DOHH2 (cell line): ENCODE measurements at regions not wholly inside any gene's neighbourhood (a gene's known extent, or its start where the extent isn't known, plus 50 kb on each side); places are given as distances from the start of the nearest gene placed in this dataset.

Experiments used
- H3F3A ChIP-seq: fragments of 200-600 bp; sonication (generic), shearing (Covaris generic); 2 replicates; pipeline ENCODE4 v1.6.0; 2016; ENCODE audit warnings: antibody characterized with exemption, mild to moderate bottlenecking; ENCODE audit not compliant: control insufficient read depth, insufficient read depth
- H3K27ac ChIP-seq: fragments of 200-600 bp; sonication (generic); 2 replicates; pipeline ENCODE4 v1.5.1; 2014; ENCODE audit warnings: low read depth, mild to moderate bottlenecking, low read length, moderate library complexity
- H3K27me3 ChIP-seq: fragments of 200-600 bp; sonication (generic); 2 replicates; pipeline ENCODE4 v1.6.1; 2014; ENCODE audit warnings: mild to moderate bottlenecking, low read length, mixed read lengths; ENCODE audit not compliant: control insufficient read depth
- H3K36me3 ChIP-seq: fragments of 200-600 bp; sonication (generic); 2 replicates; pipeline ENCODE4 v1.6.1; 2014; ENCODE audit warnings: mild to moderate bottlenecking, low read length, moderate library complexity, mixed read lengths; ENCODE audit not compliant: control insufficient read depth
- H3K4me1 ChIP-seq: fragments of 200-600 bp; sonication (generic); 2 replicates; pipeline ENCODE4 v1.6.1; 2014; ENCODE audit warnings: mild to moderate bottlenecking, low read length, mixed read lengths; ENCODE audit not compliant: control insufficient read depth
- H3K4me2 ChIP-seq: fragments of 200-600 bp; sonication (generic); 2 replicates; pipeline ENCODE4 v1.6.0; 2014; ENCODE audit warnings: mild to moderate bottlenecking, low read length, moderate library complexity
- H3K4me3 ChIP-seq: fragments of 200-600 bp; sonication (generic); 2 replicates; pipeline ENCODE4 v1.5.1; 2014; ENCODE audit warnings: mild to moderate bottlenecking, low read length, mixed read lengths
- H3K79me2 ChIP-seq: fragments of 200-600 bp; sonication (generic); 2 replicates; pipeline ENCODE4 v1.6.1; 2014; ENCODE audit warnings: mild to moderate bottlenecking, low read length, mixed read lengths; ENCODE audit not compliant: control insufficient read depth
- H3K9me2 ChIP-seq: fragments of 200-600 bp; sonication (generic); replicated peaks from 2 replicates; pipeline ENCODE4 v1.6.1; 2014; ENCODE audit warnings: mild to moderate bottlenecking, low read length, mixed read lengths; ENCODE audit not compliant: control insufficient read depth
- H3K9me3 ChIP-seq: fragments of 200-600 bp; sonication (generic); 2 replicates; pipeline ENCODE4 v1.6.1; 2014; ENCODE audit warnings: antibody characterized with exemption, low read length, mixed read lengths; ENCODE audit not compliant: control insufficient read depth, insufficient read depth
- H4K20me1 ChIP-seq: fragments of 200-600 bp; sonication (generic); 2 replicates; pipeline ENCODE4 v1.6.0; 2014; ENCODE audit warnings: low read depth, mild to moderate bottlenecking, antibody characterized with exemption, low read length, moderate library complexity; ENCODE audit not compliant: control insufficient read depth, insufficient read depth
- EZH2phosphoT487 ChIP-seq: fragments of 200-600 bp; sonication (generic); IDR thresholded peaks from 2 replicates; pipeline ENCODE4 v1.6.1; 2017; ENCODE audit warnings: borderline replicate concordance, mild to moderate bottlenecking, antibody characterized with exemption, low read length, moderate library complexity, mixed read lengths
- TF ChIP-seq, protein P1 (sequence below): fragments of 200-600 bp; sonication (generic); IDR thresholded peaks from one replicate; pipeline ENCODE4 v1.5.1; 2014; ENCODE audit warnings: antibody characterized with exemption, mild to moderate bottlenecking, low read depth, low read length; ENCODE audit not compliant: poor library complexity, severe bottlenecking

DNA sequence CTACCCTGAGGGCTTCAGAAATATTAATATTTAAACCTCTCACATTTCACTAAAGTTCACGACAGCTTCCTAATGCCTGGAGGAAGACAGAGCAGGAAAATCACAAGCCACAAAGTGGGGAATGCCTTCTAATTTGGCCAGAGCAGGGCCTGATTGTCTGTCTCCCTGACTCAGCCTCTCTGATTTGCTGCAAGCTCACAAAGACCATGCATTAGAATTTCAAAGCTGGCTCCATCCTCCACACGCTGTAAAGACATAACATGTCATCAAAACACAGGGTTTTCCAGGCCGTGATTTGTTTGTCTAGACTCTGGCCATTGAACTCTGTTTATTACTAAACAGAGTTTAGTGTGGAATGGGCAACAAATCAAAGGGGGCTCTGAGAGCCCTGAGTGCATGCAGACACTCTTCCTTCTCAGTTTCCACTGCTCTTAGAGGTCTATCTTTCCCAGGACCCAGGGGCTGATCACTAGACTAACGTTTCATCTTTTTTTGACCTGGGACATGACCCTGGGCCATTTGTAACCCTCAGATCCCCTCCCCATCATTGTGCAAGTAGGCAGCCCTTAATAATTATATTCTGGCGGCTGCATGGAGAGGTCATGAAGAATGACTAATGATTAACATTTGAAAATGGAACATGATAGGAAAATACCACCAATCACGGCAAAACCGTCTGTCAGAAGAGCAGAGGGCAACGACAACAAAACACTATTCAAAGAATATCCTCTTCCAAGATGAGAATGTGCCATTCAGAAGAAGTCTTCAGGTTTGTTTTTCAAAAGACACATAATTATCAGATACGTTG lies 140.2 kb downstream of the ENC1 start:
- Histone ChIP-seq H3K36me3 (no peaks in the 10 kb centered on the region), H3F3A (no peaks in the 10 kb centered on the region), H3K9me3 (no peaks in the 10 kb centered on the region), H3K9me2 (no peaks in the 10 kb centered on the region), H3K79me2 (no peaks in the 10 kb centered on the region), H3K27me3 (no peaks in the 10 kb centered on the region), H3K27ac (no peak overlapping the region), H3K4me3 (no peak overlapping the region), H3K4me1 (no peaks in the 10 kb centered on the region), H4K20me1 (no peaks in the 10 kb centered on the region), H3K4me2 (no peak overlapping the region)
- TF ChIP-seq, protein P1, sequence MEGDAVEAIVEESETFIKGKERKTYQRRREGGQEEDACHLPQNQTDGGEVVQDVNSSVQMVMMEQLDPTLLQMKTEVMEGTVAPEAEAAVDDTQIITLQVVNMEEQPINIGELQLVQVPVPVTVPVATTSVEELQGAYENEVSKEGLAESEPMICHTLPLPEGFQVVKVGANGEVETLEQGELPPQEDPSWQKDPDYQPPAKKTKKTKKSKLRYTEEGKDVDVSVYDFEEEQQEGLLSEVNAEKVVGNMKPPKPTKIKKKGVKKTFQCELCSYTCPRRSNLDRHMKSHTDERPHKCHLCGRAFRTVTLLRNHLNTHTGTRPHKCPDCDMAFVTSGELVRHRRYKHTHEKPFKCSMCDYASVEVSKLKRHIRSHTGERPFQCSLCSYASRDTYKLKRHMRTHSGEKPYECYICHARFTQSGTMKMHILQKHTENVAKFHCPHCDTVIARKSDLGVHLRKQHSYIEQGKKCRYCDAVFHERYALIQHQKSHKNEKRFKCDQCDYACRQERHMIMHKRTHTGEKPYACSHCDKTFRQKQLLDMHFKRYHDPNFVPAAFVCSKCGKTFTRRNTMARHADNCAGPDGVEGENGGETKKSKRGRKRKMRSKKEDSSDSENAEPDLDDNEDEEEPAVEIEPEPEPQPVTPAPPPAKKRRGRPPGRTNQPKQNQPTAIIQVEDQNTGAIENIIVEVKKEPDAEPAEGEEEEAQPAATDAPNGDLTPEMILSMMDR = no peak

DNA sequence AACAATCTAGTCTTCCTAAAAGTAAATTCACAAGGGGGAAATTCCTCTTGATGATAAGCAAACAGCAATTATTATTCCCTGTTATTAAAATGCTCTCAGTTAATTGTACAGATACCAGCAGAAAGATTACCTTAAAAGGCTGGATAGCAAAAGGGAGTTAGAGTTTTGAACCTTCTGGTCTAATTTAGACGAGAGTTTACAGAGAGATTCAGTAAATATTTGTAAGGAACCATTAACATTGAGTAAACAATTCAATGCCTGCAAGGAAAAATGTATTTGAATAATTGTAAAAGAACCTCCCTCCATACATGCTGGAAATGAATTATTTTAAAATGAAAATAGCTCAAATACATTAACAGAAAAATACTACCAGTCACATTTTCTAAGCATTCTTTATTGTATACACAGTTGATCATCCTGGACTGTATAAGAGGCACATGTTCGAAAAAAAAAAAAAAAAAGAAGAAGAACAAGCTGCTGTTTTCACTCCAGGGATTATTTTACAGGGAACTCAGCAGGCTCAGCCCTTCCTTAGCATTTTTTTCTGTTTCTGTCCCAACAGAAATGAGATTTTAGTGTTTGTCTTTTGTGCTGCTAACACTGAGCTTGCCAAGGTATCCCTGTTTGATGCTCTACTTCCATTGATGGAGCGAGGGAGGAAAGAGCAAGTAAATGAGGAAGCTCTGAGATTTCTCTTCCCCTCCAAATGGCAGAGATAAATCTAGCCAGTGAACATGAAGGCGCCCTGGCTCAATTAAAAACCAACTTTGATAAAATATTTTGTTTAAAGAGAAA lies 141.1 kb downstream of the ENC1 start:
- Histone ChIP-seq H3K4me3 (no peak overlapping the region), H3K79me2 (no peaks in the 10 kb centered on the region), H3K9me2 (no peaks in the 10 kb centered on the region), H3K27ac (no peak overlapping the region), H3K4me2 (no peak overlapping the region), H3K36me3 (no peaks in the 10 kb centered on the region), H3K27me3 (no peaks in the 10 kb centered on the region), H4K20me1 (no peaks in the 10 kb centered on the region), H3K9me3 (no peaks in the 10 kb centered on the region), H3F3A (no peaks in the 10 kb centered on the region), H3K4me1 (no peaks in the 10 kb centered on the region)
- TF ChIP-seq EZH2phosphoT487 = no peak
- TF ChIP-seq, protein P1 = no peak

DNA sequence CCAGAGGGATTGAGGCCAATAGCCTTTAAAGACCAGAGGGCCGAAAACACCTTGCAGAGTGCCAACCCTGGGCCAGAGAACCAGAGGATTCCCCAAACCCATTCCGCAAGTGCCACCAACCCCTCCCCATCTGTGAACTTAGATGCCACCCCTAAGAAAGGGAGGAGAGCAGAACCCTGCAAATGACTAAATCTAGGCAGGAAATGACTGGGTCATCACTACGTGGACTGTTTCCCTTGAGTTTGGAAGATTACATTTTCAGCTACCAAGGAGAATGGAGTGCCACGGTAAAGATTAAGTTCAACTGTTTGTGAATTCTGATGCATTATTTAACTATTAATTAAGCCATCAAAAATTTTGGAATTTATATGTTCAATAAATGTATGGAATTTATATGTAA lies 142.8 kb downstream of the ENC1 start:
- no peaks in the 10 kb centered on the region for H3K36me3 ChIP-seq
- H4K20me1 ChIP-seq = no peaks in the 10 kb centered on the region
- no peak overlapping the region for H3K27ac ChIP-seq
- H3F3A ChIP-seq = no peaks in the 10 kb centered on the region
- H3K4me1 ChIP-seq = no peaks in the 10 kb centered on the region
- H3K9me3 ChIP-seq = no peaks in the 10 kb centered on the region
- H3K9me2 ChIP-seq = no peaks in the 10 kb centered on the region
- H3K4me3 ChIP-seq = no peak overlapping the region
- H3K79me2 ChIP-seq = no peaks in the 10 kb centered on the region
- TF ChIP-seq, protein P1 = no peak
- no peak for TF ChIP-seq EZH2phosphoT487
- H3K4me2 ChIP-seq = no peak overlapping the region
- no peaks in the 10 kb centered on the region for H3K27me3 ChIP-seq
